ENCODE measurements at regions not wholly inside any gene's neighbourhood (a gene's known extent, or its start where the extent isn't known, plus 50 kb on each side); places are given as distances from the start of the nearest gene placed in this dataset.

DNA sequence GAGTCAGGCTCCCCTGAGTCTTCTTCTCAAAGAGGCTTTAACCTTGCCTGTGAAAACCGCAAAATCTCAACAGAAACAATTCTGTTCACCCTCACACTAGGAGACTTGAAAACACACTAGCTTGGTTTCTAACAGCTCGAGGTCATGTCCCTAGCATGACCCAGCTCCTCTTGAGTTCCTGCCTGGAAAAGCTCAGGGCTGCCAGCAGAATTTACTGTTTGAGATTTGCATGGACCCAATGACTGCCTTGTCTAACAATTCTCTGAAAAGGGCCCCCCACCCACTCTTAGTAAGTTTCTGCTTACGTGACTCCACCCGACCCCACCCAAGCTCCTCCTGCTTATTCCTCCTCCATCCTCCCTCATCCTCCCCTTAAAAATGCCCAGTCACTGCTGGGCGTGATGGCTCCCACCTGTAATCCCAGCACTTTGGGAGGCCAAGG lies 85.1 kb upstream of the KMT2C start:
- TF ChIP-seq CTCF (IDR thresholded peaks at IDR 0.05) (no peak), POLR2A (IDR thresholded peaks at IDR 0.05) (no peak)

Data from body of pancreas (tissue), 4 donors.